Hippocampal formation (tissue), 2 donors: ENCODE measurements at regions not wholly inside any gene's neighbourhood (a gene's known extent, or its start where the extent isn't known, plus 50 kb on each side); places are given as distances from the start of the nearest gene placed in this dataset.
"Not testable (repeated sequence)": the region's sequence is repeated elsewhere in the genome, so short reads cannot be mapped to it uniquely, and the experiment has no call there.

Experiments used
- DNase-seq, 2 donors: peaks; one replicate each; lab custom pipeline; 2025; lab: John Stamatoyannopoulos, UW

GRCh38 chr10:65355141-65355680 is 1570.6 kb upstream of the LRRTM3 start:
- DNase-seq, result no peak

DNA sequence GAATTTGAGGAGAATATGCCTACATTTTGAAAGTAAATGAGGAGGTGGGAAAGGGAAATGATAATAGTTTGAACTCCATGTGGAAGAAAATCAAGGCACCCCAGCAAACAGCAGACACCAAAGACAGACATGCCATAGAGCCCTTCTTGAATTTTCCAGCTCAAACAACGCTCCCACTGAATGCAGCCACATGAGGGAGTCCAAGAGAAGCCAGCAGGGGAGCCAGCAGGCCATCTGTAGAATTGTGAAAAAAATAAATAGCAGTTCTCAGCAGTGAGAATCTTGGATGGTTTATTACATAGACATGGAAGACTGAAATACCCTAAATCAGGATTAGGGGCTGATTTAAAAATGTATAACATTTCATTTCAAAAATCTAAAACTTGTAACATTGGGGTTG is 1567.3 kb upstream of the LRRTM3 start:
- no peak for DNase-seq

- DNase-seq, result no peak
Observed at GRCh38 chr10:65360497-65360896, 1565.3 kb upstream of the LRRTM3 start.

- DNase-seq, result no peak
Observed at GRCh38 chr10:65365878-65366277, 1560.0 kb upstream of the LRRTM3 start.

- DNase-seq, result no peak
Observed at GRCh38 chr10:65367706-65368105, 1558.1 kb upstream of the LRRTM3 start.

GRCh38 chr10:65375528-65375927 is 1550.3 kb upstream of the LRRTM3 start:
- DNase-seq, result no peak

- no peak for DNase-seq
Observed at GRCh38 chr10:65377687-65378086, 1548.1 kb upstream of the LRRTM3 start.

DNA sequence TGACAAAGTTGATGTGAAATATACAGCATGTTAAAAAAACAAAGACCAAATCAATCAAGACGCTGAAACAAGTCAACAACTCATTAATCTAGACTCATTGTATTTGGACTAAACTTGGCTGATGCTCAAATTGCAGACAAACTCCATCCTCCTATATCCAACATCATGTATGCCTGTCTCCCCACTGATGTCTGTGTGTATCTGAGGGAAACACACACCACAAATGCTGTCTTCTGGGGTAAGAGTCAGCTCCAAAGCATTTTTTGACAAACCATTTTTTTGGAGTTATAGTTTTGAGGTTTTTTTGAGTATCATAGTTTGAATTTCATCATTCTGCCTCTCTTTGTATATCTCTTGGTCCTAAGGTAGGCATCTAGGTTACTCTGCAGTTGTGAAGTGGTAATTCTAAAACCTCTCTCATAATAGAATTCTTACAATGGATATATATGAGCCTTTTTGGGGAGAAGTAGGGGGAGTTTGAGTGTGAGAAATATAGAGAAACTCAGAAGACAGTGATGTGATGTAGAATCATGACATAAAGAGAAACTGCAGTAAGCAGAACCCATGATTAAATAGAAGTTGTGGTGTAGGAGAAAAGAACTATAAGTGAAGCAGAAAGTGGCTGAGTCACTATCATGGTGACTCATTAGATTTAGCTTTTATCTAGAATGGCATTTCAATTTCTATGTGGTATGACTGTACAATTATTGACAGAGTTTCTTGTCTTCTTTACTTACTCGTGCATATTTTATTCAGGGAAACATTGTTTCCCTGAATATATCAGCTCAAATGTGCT is 1531.1 kb upstream of the LRRTM3 start:
- DNase-seq, result no peak

DNA sequence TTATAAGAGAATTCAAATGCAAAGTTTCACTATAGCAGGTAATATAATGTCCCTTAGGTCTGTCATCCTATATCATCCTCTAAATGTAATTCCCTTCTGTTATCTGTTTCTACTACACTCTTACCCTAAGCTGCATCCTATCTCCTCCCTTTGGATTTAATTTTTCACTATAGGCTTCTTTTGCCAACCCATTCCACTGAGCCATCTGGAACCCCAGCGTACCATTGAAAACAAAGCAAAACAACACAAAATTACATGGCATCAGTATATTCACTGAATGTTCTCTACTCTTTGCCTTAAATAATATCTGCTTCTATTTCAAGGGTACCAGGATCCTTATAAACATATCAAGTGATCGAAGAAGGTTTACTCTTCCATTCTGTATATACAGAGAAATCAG is 1530.2 kb upstream of the LRRTM3 start:
- DNase-seq, result no peak

- no peak for DNase-seq
Observed at GRCh38 chr10:65396997-65397396, 1528.8 kb upstream of the LRRTM3 start.

DNA sequence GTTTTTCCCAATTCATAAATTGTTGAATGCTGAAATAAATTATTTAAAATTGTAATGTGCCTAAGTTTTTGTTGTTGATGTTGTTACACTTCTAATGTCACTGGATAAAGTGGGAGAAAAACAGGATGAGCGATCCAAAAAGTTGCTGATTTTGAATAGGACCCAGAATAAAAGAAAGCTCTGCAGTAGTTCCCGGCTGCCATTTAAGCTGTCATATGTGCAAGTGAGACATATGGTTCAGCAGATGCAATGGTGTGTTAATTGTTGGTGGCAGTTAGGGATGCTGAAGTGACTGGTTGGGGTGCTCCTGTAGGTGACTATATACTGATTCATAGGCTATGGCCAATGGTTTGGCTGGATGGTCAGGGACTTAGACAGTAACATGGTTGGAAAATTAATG is 1517.4 kb upstream of the LRRTM3 start:
- no peak for DNase-seq

- no peak for DNase-seq
Observed at GRCh38 chr10:65413001-65413400, 1512.8 kb upstream of the LRRTM3 start.

DNA sequence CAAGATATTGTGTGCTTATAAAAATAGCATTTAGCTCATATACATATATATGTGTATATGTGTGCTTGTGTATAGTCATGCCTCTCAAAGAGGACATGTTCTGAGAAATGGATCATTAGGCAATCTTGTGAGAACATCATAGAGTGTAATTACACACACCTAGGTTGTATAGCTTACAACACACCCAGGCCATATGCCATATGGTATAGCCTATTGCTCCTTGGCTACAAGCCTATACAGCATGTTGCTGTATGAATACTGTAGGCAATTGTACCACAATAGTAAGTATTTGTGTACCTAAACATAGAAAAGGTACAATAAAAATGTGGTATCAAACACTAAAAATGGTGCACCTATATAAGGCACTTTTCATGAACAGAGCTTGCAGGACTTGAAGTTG is 1510.5 kb upstream of the LRRTM3 start:
- DNase-seq, result no peak

DNA sequence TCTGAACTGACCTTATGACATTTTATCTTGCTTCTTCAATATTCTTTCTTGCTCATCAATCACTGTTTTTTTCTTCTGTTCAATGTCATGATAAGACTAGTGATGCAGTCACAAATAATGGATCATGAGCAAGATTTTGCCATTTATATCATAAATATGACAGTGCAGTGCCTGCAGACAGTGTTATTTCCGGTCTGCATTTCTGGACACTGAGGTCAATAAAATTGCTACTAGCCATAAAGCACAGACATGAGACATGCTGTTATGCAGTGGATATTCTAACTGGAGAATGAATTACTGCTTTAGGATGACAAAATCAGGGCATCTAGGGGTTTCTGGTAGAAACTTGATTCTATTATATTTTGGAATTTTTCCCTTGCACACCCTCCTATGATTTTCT is 1509.7 kb upstream of the LRRTM3 start:
- DNase-seq, result no peak

DNA sequence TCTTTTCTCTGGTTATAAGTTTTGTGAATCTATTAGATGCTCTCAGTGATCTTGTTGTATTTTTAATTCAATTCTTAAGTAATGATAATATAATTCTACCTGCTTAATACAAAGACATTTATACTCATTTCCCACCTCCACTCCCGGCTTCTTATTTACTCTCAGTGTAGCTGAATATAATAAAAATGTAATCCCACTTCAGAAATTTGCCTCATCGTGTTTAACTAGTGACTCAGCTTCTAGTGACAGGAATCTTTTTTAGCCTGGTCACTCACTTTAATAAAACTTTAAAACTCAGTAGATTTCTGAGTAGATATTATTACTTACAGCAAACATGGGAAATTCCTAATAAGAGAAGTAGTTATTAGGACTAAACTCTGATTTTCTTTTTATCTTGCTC is 1506.2 kb upstream of the LRRTM3 start:
- no peak for DNase-seq

- DNase-seq, result no peak
Observed at GRCh38 chr10:65423043-65423442, 1502.8 kb upstream of the LRRTM3 start.

- DNase-seq, result not testable (repeated sequence)
Observed at GRCh38 chr10:65429381-65429780, 1496.5 kb upstream of the LRRTM3 start.

DNA sequence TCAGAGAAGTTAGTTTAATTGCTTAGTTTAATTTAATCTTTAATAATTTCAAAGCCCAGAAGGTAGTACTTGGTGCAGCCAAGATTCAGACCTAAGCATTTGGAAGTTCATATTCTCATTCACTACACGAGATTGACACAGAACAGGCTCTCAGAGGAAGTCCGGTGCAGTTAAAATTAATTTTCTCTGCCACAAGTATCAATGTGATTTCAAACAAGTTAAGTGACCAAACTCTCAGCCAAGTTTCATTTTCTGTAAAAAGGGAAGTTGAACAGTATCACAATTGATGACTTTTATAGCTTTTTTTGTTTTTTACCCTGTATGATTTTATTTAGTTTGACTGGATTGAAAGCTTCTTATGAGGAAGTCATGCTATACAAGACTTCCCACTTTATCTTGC is 1494.9 kb upstream of the LRRTM3 start:
- no peak for DNase-seq

DNA sequence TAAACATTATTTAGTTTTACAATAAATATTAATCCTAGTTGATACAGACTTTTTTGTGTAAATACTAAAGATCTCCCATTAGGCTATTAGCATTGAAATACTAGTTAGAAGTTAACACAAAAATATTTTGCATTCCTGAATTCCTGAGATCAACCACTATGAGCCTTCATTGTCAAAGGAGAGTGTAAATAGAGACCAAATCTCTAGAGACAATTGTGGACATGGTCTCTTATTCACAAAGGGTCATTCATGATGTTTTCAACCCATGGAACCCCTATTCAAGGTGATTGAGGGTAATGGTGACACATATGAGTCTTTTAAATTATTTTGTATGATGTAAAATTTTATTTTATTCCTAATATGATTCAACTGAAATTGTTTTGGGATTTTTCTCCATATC is 1454.8 kb upstream of the LRRTM3 start:
- no peak for DNase-seq

DNA sequence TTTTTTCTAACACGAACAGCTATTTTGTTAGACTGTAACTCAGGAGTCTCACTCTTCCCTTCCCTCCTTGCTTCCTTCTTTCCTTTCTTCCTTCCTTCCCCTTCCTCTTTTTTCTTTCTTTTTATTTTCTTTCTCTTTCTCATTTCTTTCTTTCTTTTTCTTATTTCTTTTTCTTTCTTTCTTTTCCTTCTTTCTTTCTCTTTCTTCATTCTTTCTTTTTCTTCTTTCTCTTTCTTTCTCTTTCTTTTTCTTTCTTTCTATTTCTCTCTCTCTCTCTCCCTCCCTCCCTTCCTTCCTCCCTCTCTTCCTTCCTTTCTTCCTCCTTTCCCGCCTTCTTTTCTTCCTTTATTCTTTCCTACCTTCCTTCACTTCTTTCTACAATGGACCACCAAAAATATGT is 1443.0 kb upstream of the LRRTM3 start:
- no peak for DNase-seq

DNA sequence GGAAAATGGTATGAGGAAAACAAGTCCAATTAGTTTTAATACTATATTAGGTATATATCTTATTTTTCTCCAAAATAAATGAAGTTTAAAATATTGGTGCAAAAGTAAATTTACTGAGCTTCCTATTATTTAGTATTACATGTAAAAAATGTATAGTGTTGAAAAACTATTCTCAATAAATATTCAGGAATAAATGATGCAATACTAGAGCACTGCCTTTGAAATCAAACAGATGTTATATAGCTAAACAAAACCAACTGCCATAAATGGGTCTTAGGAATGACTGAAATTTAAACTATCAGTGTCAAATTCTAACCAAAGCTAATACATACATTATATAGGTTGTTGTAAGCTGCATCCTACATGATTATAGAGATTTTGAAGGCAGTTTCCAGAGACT is 1434.0 kb upstream of the LRRTM3 start:
- no peak for DNase-seq

GRCh38 chr10:65496541-65496940 is 1429.3 kb upstream of the LRRTM3 start:
- no peak for DNase-seq

DNA sequence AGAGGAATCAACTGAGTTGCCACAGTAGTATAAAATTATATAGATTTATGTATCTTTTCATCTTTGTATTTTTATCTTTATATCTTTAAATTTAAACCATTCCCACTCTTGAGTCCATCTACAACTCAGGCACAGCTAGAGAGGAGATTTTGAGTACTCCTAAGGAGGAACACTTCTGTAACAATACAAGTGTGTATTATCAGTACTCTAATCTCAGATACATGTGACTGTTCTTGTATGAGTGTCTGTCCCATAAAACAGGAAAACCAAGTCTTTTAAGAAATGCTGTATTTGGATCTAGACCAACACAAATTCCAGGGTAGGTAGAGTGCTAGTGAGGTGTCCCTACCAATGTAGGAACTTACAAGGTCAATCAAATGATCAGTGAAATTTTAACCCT is 1428.0 kb upstream of the LRRTM3 start:
- DNase-seq, result no peak

GRCh38 chr10:65500716-65501115 is 1425.1 kb upstream of the LRRTM3 start:
- DNase-seq, result no peak
